ENCODE measurements at regions not wholly inside any gene's neighbourhood (a gene's known extent, or its start where the extent isn't known, plus 50 kb on each side); places are given as distances from the start of the nearest gene placed in this dataset.

GRCh38 chr4:24003926-24004325, 114.1 kb upstream of the PPARGC1A start:
- TF ChIP-seq POLR2A (IDR thresholded peaks at IDR 0.05) (no peak), EP300 (IDR thresholded peaks at IDR 0.05) (no peak)
- TF ChIP-seq, protein P1, sequence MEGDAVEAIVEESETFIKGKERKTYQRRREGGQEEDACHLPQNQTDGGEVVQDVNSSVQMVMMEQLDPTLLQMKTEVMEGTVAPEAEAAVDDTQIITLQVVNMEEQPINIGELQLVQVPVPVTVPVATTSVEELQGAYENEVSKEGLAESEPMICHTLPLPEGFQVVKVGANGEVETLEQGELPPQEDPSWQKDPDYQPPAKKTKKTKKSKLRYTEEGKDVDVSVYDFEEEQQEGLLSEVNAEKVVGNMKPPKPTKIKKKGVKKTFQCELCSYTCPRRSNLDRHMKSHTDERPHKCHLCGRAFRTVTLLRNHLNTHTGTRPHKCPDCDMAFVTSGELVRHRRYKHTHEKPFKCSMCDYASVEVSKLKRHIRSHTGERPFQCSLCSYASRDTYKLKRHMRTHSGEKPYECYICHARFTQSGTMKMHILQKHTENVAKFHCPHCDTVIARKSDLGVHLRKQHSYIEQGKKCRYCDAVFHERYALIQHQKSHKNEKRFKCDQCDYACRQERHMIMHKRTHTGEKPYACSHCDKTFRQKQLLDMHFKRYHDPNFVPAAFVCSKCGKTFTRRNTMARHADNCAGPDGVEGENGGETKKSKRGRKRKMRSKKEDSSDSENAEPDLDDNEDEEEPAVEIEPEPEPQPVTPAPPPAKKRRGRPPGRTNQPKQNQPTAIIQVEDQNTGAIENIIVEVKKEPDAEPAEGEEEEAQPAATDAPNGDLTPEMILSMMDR (IDR thresholded peaks at IDR 0.05), result no peak

Data from ovary (tissue), 3 donors.